ENCODE measurements at regions not wholly inside any gene's neighbourhood (a gene's known extent, or its start where the extent isn't known, plus 50 kb on each side); places are given as distances from the start of the nearest gene placed in this dataset.

DNA sequence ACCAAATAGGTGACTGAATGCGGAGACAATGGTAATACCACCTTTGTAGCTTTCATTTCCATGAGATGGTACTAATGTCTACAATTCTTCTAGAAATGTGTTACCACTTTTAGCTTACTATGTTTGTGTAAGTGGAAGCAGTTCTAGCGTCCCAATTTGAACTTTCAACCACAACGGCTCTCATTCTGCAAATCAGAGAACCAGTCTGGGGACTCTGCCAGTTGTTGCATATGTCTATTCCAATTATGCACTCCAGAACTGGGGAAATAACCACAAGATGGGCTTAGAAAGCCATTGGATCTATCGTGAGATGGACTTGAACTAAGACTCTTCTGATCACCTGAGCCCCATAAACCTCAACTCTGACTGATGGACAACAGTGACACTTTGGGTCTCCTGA lies 862.3 kb downstream of the SLITRK1 start:
- ChIA-PET POLR2A (ENCODE audit: unreplicated experiment) (no interaction called here), CTCF (no interaction called here)
- Histone ChIP-seq H3K36me3 (ENCODE audit: low read depth, low read length) (no peaks in the 10 kb centered on the region), H3K79me2 (ENCODE audit: low read length) (no peaks in the 10 kb centered on the region), H3K9me3 (ENCODE audit: low read length) (no peaks in the 10 kb centered on the region), H3K27ac (ENCODE audit: low read length) (no peak overlapping the region), H3K9me2 (replicated peaks; ENCODE audit: low read length) (no peaks in the 10 kb centered on the region), H2AFZ (ENCODE audit: low read length) (no peak overlapping the region), H3K4me2 (ENCODE audit: low read length) (no peak overlapping the region), H4K20me1 (ENCODE audit: low read length) (no peaks in the 10 kb centered on the region), H3K27me3 (ENCODE audit: low read length) (no peaks in the 10 kb centered on the region), H3K4me1 (ENCODE audit: insufficient read depth, low read length) (no peaks in the 10 kb centered on the region), H3K4me3 (ENCODE audit: low read length) (no peak overlapping the region), H3F3A (ENCODE audit: low read length, unreplicated experiment) (no peaks in the 10 kb centered on the region), H3K9ac (ENCODE audit: low read length) (no peak overlapping the region)
- no TSS peak for BruUV-seq (replicated peaks)
- no peak for TF ChIP-seq CTCF (conservative IDR thresholded peaks at IDR 0.05; ENCODE audit: low read depth, low read length)
- TF ChIP-seq EZH2phosphoT487 (IDR thresholded peaks at IDR 0.05; ENCODE audit: borderline replicate concordance, low read length), result no peak
- TF ChIP-seq EZH2 (IDR thresholded peaks at IDR 0.05; ENCODE audit: low read length, unreplicated experiment), result no peak
- ATAC-seq (no peak), DNase-seq (no peak)
- intact Hi-C loops (cut with micrococcal nuclease), result no loop called here

DNA sequence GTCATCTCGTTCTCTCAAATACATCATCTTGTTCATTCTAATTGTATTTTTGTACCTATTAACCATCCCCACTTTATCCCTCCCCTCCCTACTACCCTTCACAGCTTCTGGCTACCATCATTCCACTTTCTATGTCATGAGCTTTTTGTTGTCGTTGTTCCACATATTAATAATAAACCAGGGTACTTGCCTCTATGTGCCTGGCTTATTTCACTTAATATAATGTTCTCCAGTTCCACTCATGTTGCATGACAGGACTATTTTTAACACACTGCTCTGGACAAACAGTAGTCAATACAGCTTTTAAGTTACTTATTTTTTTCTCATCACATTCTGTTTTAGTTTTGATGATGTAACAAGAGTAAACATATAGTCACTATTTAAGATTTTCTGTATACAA lies 872.3 kb downstream of the SLITRK1 start:
- H3K9me3 ChIP-seq (ENCODE audit: low read length), result no peaks in the 10 kb centered on the region
- no peak overlapping the region for H3K9ac ChIP-seq (ENCODE audit: low read length)
- DNase-seq, result no peak
- H2AFZ ChIP-seq (ENCODE audit: low read length), result no peak overlapping the region
- POLR2A ChIA-PET (ENCODE audit: unreplicated experiment), result no interaction called here
- no peaks in the 10 kb centered on the region for H3K36me3 ChIP-seq (ENCODE audit: low read depth, low read length)
- TF ChIP-seq CTCF (conservative IDR thresholded peaks at IDR 0.05; ENCODE audit: low read depth, low read length) (no peak), EZH2 (IDR thresholded peaks at IDR 0.05; ENCODE audit: low read length, unreplicated experiment) (no peak), EZH2phosphoT487 (IDR thresholded peaks at IDR 0.05; ENCODE audit: borderline replicate concordance, low read length) (no peak)
- no peaks in the 10 kb centered on the region for H3K9me2 ChIP-seq (replicated peaks; ENCODE audit: low read length)
- H3K4me3 ChIP-seq (ENCODE audit: low read length), result no peak overlapping the region
- H4K20me1 ChIP-seq (ENCODE audit: low read length), result no peaks in the 10 kb centered on the region
- H3K4me1 ChIP-seq (ENCODE audit: insufficient read depth, low read length), result 0 out of 2 replicates have a peak, but pooled peaks cover 5% of the 10 kb centered on the region
- intact Hi-C loops (cut with micrococcal nuclease), result no loop called here
- H3K27ac ChIP-seq (ENCODE audit: low read length), result no peak overlapping the region
- no peak for ATAC-seq
- no peaks in the 10 kb centered on the region for H3K27me3 ChIP-seq (ENCODE audit: low read length)
- no peak overlapping the region for H3K4me2 ChIP-seq (ENCODE audit: low read length)
- no peaks in the 10 kb centered on the region for H3K79me2 ChIP-seq (ENCODE audit: low read length)
- CTCF ChIA-PET, result no interaction called here
- BruUV-seq (replicated peaks), result no TSS peak
- H3F3A ChIP-seq (ENCODE audit: low read length, unreplicated experiment), result no peaks in the 10 kb centered on the region

GRCh38 chr13:83008212-83008929 lies 873.9 kb downstream of the SLITRK1 start:
- H3K4me2 ChIP-seq (ENCODE audit: low read length), result no peak overlapping the region
- 0 out of 2 replicates have a peak, but pooled peaks cover 5% of the 10 kb centered on the region for H3K4me1 ChIP-seq (ENCODE audit: insufficient read depth, low read length)
- no peaks in the 10 kb centered on the region for H3F3A ChIP-seq (ENCODE audit: low read length, unreplicated experiment)
- no TSS peak for BruUV-seq (replicated peaks)
- H3K9me2 ChIP-seq (replicated peaks; ENCODE audit: low read length), result no peaks in the 10 kb centered on the region
- no peak overlapping the region for H3K4me3 ChIP-seq (ENCODE audit: low read length)
- H3K36me3 ChIP-seq (ENCODE audit: low read depth, low read length), result no peaks in the 10 kb centered on the region
- CTCF ChIA-PET, result no interaction called here
- no peak overlapping the region for H3K27ac ChIP-seq (ENCODE audit: low read length)
- H3K9ac ChIP-seq (ENCODE audit: low read length), result no peak overlapping the region
- H2AFZ ChIP-seq (ENCODE audit: low read length), result no peak overlapping the region
- no peaks in the 10 kb centered on the region for H3K79me2 ChIP-seq (ENCODE audit: low read length)
- DNase-seq, result peak; percentile 35
- no peaks in the 10 kb centered on the region for H3K9me3 ChIP-seq (ENCODE audit: low read length)
- POLR2A ChIA-PET (ENCODE audit: unreplicated experiment), result no interaction called here
- TF ChIP-seq EZH2 (IDR thresholded peaks at IDR 0.05; ENCODE audit: low read length, unreplicated experiment) (no peak), EZH2phosphoT487 (IDR thresholded peaks at IDR 0.05; ENCODE audit: borderline replicate concordance, low read length) (no peak), CTCF (conservative IDR thresholded peaks at IDR 0.05; ENCODE audit: low read depth, low read length) (no peak)
- no peaks in the 10 kb centered on the region for H4K20me1 ChIP-seq (ENCODE audit: low read length)
- intact Hi-C loops (cut with micrococcal nuclease), result no loop called here
- no peaks in the 10 kb centered on the region for H3K27me3 ChIP-seq (ENCODE audit: low read length)
- ATAC-seq, result peak; percentile 42
